ENCODE measurements at regions not wholly inside any gene's neighbourhood (a gene's known extent, or its start where the extent isn't known, plus 50 kb on each side); places are given as distances from the start of the nearest gene placed in this dataset.

- ATAC-seq (ENCODE audit: low read depth) (no peak), DNase-seq (ENCODE audit: low spot score) (no peak)
- no peaks in the 10 kb centered on the region for H3K27me3 ChIP-seq (ENCODE audit: insufficient read depth, poor library complexity, severe bottlenecking)
- H3K27ac ChIP-seq (ENCODE audit: poor library complexity, severe bottlenecking): no peak overlapping the region
- H3K36me3 ChIP-seq (ENCODE audit: low read depth): no peaks in the 10 kb centered on the region
- H3K4me1 ChIP-seq (ENCODE audit: insufficient read depth, poor library complexity, severe bottlenecking): no peaks in the 10 kb centered on the region
- H3K9me3 ChIP-seq (ENCODE audit: severe bottlenecking): no peaks in the 10 kb centered on the region
- no peak overlapping the region for H3K4me3 ChIP-seq (ENCODE audit: severe bottlenecking)
- TF ChIP-seq CTCF (IDR thresholded peaks at IDR 0.05; ENCODE audit: poor library complexity, severe bottlenecking): no peak
Measured at GRCh38 chr1:172766462-172766861, 107.6 kb downstream of the FASLG start.

GRCh38 chr1:172770071-172770470 lies 111.2 kb downstream of the FASLG start:
- ATAC-seq (ENCODE audit: low read depth): no peak
- Histone ChIP-seq H3K9me3 (ENCODE audit: severe bottlenecking) (no peaks in the 10 kb centered on the region), H3K27me3 (ENCODE audit: insufficient read depth, poor library complexity, severe bottlenecking) (no peaks in the 10 kb centered on the region), H3K36me3 (ENCODE audit: low read depth) (no peaks in the 10 kb centered on the region), H3K4me1 (ENCODE audit: insufficient read depth, poor library complexity, severe bottlenecking) (no peaks in the 10 kb centered on the region), H3K4me3 (ENCODE audit: severe bottlenecking) (no peak overlapping the region), H3K27ac (ENCODE audit: poor library complexity, severe bottlenecking) (no peak overlapping the region)
- no peak for DNase-seq (ENCODE audit: low spot score)
- TF ChIP-seq CTCF (IDR thresholded peaks at IDR 0.05; ENCODE audit: poor library complexity, severe bottlenecking): no peak

GRCh38 chr1:172774561-172774960 lies 115.7 kb downstream of the FASLG start:
- Histone ChIP-seq H3K27ac (ENCODE audit: poor library complexity, severe bottlenecking) (no peak overlapping the region), H3K27me3 (ENCODE audit: insufficient read depth, poor library complexity, severe bottlenecking) (no peaks in the 10 kb centered on the region), H3K36me3 (ENCODE audit: low read depth) (no peaks in the 10 kb centered on the region), H3K4me1 (ENCODE audit: insufficient read depth, poor library complexity, severe bottlenecking) (peaks cover 5% of the 10 kb centered on the region), H3K4me3 (ENCODE audit: severe bottlenecking) (no peak overlapping the region), H3K9me3 (ENCODE audit: severe bottlenecking) (no peaks in the 10 kb centered on the region)
- no peak for DNase-seq (ENCODE audit: low spot score)
- no peak for ATAC-seq (ENCODE audit: low read depth)
- TF ChIP-seq CTCF (IDR thresholded peaks at IDR 0.05; ENCODE audit: poor library complexity, severe bottlenecking): no peak

- DNase-seq (ENCODE audit: low spot score) (no peak), ATAC-seq (ENCODE audit: low read depth) (no peak)
- Histone ChIP-seq H3K4me3 (ENCODE audit: severe bottlenecking) (no peak overlapping the region), H3K27me3 (ENCODE audit: insufficient read depth, poor library complexity, severe bottlenecking) (no peaks in the 10 kb centered on the region), H3K4me1 (ENCODE audit: insufficient read depth, poor library complexity, severe bottlenecking) (peaks cover 5% of the 10 kb centered on the region), H3K36me3 (ENCODE audit: low read depth) (no peaks in the 10 kb centered on the region), H3K27ac (ENCODE audit: poor library complexity, severe bottlenecking) (no peak overlapping the region), H3K9me3 (ENCODE audit: severe bottlenecking) (no peaks in the 10 kb centered on the region)
- TF ChIP-seq CTCF (IDR thresholded peaks at IDR 0.05; ENCODE audit: poor library complexity, severe bottlenecking): no peak
Measured at GRCh38 chr1:172775606-172776005, 116.7 kb downstream of the FASLG start.

GRCh38 chr1:172776071-172776470 lies 117.2 kb downstream of the FASLG start:
- H3K27me3 ChIP-seq (ENCODE audit: insufficient read depth, poor library complexity, severe bottlenecking): no peaks in the 10 kb centered on the region
- H3K36me3 ChIP-seq (ENCODE audit: low read depth): no peaks in the 10 kb centered on the region
- no peak overlapping the region for H3K27ac ChIP-seq (ENCODE audit: poor library complexity, severe bottlenecking)
- peaks cover 5% of the 10 kb centered on the region for H3K4me1 ChIP-seq (ENCODE audit: insufficient read depth, poor library complexity, severe bottlenecking)
- ATAC-seq (ENCODE audit: low read depth): peak; percentile 49; the same call in 1 of the 3 replicates
- no peak for DNase-seq (ENCODE audit: low spot score)
- H3K9me3 ChIP-seq (ENCODE audit: severe bottlenecking): no peaks in the 10 kb centered on the region
- TF ChIP-seq CTCF (IDR thresholded peaks at IDR 0.05; ENCODE audit: poor library complexity, severe bottlenecking): no peak
- no peak overlapping the region for H3K4me3 ChIP-seq (ENCODE audit: severe bottlenecking)
